HepG2 (cell line): ENCODE measurements at regions not wholly inside any gene's neighbourhood (a gene's known extent, or its start where the extent isn't known, plus 50 kb on each side); places are given as distances from the start of the nearest gene placed in this dataset.

Experiments used
- ATAC-seq: fragments of 200-7000 bp; cut with Tn5 transposase; 3 replicates; pipeline ENCODE4 v1.9.1; 2020; ENCODE audit warnings: mild to moderate bottlenecking, moderate library complexity
- BruUV-seq: library from RNA; stranded (reverse); fragments of 400-500 nt; replicated peaks from 2 replicates; lab custom pipeline; 2021; lab: Mats Ljungman, UMichigan
- CTCF ChIA-PET: fragments of 300-600 bp; formaldehyde crosslinking; extraction: SDS; loops from one replicate; lab custom pipeline; 2021; ENCODE audit warnings: low total read pairs, inconsistent platforms, low intra/inter-chr PET ratio; lab: Yijun Ruan, JAX
- POLR2A ChIA-PET: fragments of 350-600 bp; sonication (Branson Sonifier 250); formaldehyde crosslinking; loops from one replicate; lab custom pipeline; 2020; ENCODE audit warnings: antibody characterized with exemption, inconsistent platforms; lab: Yijun Ruan, JAX
- DNase-seq: peaks from one replicate; pipeline ENCODE4 v3.0.0-alpha.2; 2015; ENCODE audit warnings: low spot score
- FAIRE-seq: peaks from 3 replicates; lab custom pipeline; 2011; peaks lifted over from hg19 to GRCh38; lab: Jason Lieb, UNC
- H2AFZ ChIP-seq: one replicate; pipeline ENCODE4 v1.6.1; 2011; ENCODE audit warnings: low read length, inconsistent platforms
- H3K27ac ChIP-seq: fragments of 300-600 bp; 3 replicates; pipeline ENCODE4 v1.8.0; 2011; ENCODE audit warnings: mixed run types, mild to moderate bottlenecking, mixed read lengths, low read length, inconsistent platforms; ENCODE audit not compliant: insufficient read depth; ENCODE audit errors: extremely low read length
- H3K27me3 ChIP-seq, 2 experiments: fragments of 200-600 bp in 1 of 2; 2 replicates in 1 of 2; 3 replicates in 1 of 2; pipeline versions ENCODE4 v1.6.0 to v1.8.0; 2011; ENCODE audit warnings: low read length in 2 of 2, mild to moderate bottlenecking in 2 of 2, moderate library complexity in 2 of 2, inconsistent platforms in 1 of 2; ENCODE audit not compliant: insufficient read depth in 2 of 2, control insufficient read depth in 1 of 2
- H3K36me3 ChIP-seq, 2 experiments: fragments of 200-600 bp in 1 of 2; replicated peaks in 1 of 2; 2 replicates in 1 of 2; 3 replicates in 1 of 2; pipeline versions ENCODE4 v1.5.1 to v1.8.0; 2011; ENCODE audit warnings: low read length in 2 of 2, inconsistent platforms in 1 of 2; ENCODE audit not compliant: insufficient read depth in 2 of 2, control insufficient read depth in 1 of 2
- H3K4me1 ChIP-seq: 2 replicates; pipeline ENCODE4 v1.5.1; 2012; ENCODE audit warnings: low read length, inconsistent platforms; ENCODE audit not compliant: insufficient read depth
- H3K4me2 ChIP-seq: 2 replicates; pipeline ENCODE4 v1.6.0; 2011; ENCODE audit warnings: low read depth, low read length, inconsistent platforms
- H3K4me3 ChIP-seq, 3 experiments: fragments of 200-600 bp in 1 of 3; sonication (generic), shearing (Covaris generic) in 1 of 3; replicated peaks in 1 of 3; 2 replicates each; pipeline ENCODE4 v1.5.1; 2011 to 2016; ENCODE audit warnings: low read length in 3 of 3, inconsistent platforms in 2 of 3, low read depth in 2 of 3, mild to moderate bottlenecking in 2 of 3, control low read depth in 1 of 3, mixed read lengths in 1 of 3; ENCODE audit not compliant: insufficient read depth in 1 of 3
- H3K79me2 ChIP-seq: one replicate; pipeline ENCODE4 v1.6.1; 2011; ENCODE audit warnings: low read length, inconsistent platforms; ENCODE audit not compliant: insufficient read depth
- H3K9ac ChIP-seq: 2 replicates; pipeline ENCODE4 v1.6.0; 2011; ENCODE audit warnings: mild to moderate bottlenecking, low read depth, low read length, inconsistent platforms; ENCODE audit not compliant: insufficient read depth
- H3K9me3 ChIP-seq: 2 replicates; pipeline ENCODE4 v1.5.1; 2012; ENCODE audit warnings: mild to moderate bottlenecking, low read length
- H4K20me1 ChIP-seq: 2 replicates; pipeline ENCODE4 v1.6.0; 2011; ENCODE audit warnings: inconsistent platforms, mild to moderate bottlenecking, low read length, moderate library complexity; ENCODE audit not compliant: insufficient read depth
- HMG20B ChIP-seq: conservative IDR thresholded peaks from 2 replicates; pipeline ENCODE4 v1.6.1; 2016; ENCODE audit warnings: missing genetic modification reagents, missing compliant biosample characterization
- SRSF9 ChIP-seq: fragments of 200-400 bp; formaldehyde crosslinking; IDR thresholded peaks from 2 replicates; pipeline ENCODE4 v1.6.1; 2018; ENCODE audit warnings: borderline replicate concordance, mild to moderate bottlenecking, low read depth, low read length; ENCODE audit not compliant: insufficient read depth, poor library complexity, severe bottlenecking
- ZFAT ChIP-seq: sonication (generic); formaldehyde crosslinking; conservative IDR thresholded peaks from 2 replicates; pipeline ENCODE4 v1.8.1; 2023; ENCODE audit warnings: missing genetic modification reagents, inconsistent platforms
- ZNF780A ChIP-seq: sonication (generic); formaldehyde crosslinking; IDR thresholded peaks from 2 replicates; pipeline ENCODE4 v1.8.0; 2022; ENCODE audit warnings: mild to moderate bottlenecking, missing genetic modification reagents, moderate library complexity
- ZSCAN20 ChIP-seq: sonication (generic); formaldehyde crosslinking; IDR thresholded peaks from 2 replicates; pipeline ENCODE4 v1.4.0; 2020; ENCODE audit warnings: missing genetic modification reagents, mild to moderate bottlenecking, borderline replicate concordance
- WGBS: methylation state at CpG from one replicate; pipeline ENCODE4 v1.1.6; 2017; ENCODE audit warnings: low lambda C conversion rate; 5-methylcytosine and 5-hydroxymethylcytosine counted together
- in situ Hi-C: cut with HindIII; loops from 2 replicates; pipeline ENCODE4 v1.10.0; 2017; ENCODE audit warnings: low pct_unique_long_range_greater_than_20kb; ENCODE audit not compliant: extremely low pct_ligation_motif_present
- intact Hi-C: fragments of 100-400 bp; cut with micrococcal nuclease; formaldehyde crosslinking; loops from one replicate; pipeline ENCODE4 v1.10.0; 2022; ENCODE audit not compliant: unreplicated experiment
- TF ChIP-seq, protein P1 (sequence below): sonication (generic); formaldehyde crosslinking; IDR thresholded peaks from 2 replicates; pipeline ENCODE4 v1.4.0; 2020; ENCODE audit warnings: missing genetic modification reagents
- TF ChIP-seq, protein P2 (sequence below): fragments of 450-650 bp; IDR thresholded peaks from 2 replicates; pipeline ENCODE4 v1.6.1; 2016

DNA sequence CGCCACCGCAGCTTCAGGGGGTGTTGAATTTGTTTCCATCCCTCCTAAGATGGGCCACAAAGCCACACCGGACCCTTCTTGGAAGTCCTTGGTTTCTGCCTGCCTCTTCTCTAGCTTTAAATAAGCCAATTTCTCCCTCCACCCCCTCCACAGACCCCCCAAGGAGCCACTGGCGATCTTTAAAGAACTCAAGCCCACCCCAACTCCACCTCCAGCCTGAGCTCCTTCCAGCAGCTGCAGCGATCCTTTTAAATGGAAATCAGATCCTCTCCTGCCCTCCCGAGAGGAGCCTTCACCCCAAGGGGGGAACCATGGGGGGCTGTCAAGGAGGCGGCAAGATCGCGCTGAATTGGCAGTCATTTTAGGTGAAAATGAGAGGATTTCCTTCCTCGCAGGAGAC, 133.1 kb downstream of the NCOR2 start (continued):
- TF ChIP-seq, protein P1, sequence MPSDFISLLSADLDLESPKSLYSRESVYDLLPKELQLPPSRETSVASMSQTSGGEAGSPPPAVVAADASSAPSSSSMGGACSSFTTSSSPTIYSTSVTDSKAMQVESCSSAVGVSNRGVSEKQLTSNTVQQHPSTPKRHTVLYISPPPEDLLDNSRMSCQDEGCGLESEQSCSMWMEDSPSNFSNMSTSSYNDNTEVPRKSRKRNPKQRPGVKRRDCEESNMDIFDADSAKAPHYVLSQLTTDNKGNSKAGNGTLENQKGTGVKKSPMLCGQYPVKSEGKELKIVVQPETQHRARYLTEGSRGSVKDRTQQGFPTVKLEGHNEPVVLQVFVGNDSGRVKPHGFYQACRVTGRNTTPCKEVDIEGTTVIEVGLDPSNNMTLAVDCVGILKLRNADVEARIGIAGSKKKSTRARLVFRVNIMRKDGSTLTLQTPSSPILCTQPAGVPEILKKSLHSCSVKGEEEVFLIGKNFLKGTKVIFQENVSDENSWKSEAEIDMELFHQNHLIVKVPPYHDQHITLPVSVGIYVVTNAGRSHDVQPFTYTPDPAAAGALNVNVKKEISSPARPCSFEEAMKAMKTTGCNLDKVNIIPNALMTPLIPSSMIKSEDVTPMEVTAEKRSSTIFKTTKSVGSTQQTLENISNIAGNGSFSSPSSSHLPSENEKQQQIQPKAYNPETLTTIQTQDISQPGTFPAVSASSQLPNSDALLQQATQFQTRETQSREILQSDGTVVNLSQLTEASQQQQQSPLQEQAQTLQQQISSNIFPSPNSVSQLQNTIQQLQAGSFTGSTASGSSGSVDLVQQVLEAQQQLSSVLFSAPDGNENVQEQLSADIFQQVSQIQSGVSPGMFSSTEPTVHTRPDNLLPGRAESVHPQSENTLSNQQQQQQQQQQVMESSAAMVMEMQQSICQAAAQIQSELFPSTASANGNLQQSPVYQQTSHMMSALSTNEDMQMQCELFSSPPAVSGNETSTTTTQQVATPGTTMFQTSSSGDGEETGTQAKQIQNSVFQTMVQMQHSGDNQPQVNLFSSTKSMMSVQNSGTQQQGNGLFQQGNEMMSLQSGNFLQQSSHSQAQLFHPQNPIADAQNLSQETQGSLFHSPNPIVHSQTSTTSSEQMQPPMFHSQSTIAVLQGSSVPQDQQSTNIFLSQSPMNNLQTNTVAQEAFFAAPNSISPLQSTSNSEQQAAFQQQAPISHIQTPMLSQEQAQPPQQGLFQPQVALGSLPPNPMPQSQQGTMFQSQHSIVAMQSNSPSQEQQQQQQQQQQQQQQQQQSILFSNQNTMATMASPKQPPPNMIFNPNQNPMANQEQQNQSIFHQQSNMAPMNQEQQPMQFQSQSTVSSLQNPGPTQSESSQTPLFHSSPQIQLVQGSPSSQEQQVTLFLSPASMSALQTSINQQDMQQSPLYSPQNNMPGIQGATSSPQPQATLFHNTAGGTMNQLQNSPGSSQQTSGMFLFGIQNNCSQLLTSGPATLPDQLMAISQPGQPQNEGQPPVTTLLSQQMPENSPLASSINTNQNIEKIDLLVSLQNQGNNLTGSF (CRISPR knock-in tag): no peak
- no peak for TF ChIP-seq ZNF780A (CRISPR knock-in tag)
- TF ChIP-seq ZSCAN20 (CRISPR knock-in tag): no peak
- no peak for TF ChIP-seq HMG20B (CRISPR knock-in tag)
- TF ChIP-seq, all 625 proteins: peak for 0

DNA sequence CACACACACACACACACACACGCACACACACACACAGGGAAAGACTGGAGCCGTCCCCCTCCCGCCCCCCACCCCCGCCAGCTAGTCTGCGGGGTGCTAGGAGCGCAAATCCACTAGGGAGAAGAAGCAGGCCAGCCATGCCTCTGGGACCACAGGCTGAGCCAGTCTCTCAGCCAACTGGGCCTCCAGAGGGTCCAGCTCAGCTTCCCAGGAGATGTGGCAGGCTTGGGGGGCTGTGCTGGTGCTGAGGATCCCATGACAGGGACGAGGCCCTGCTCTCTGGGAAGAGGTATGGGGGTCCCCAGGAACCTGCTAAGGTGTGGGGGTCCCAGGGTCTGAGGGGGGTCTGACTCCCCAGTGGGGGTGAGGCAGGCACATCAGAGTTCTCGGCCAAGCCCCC, 133.5 kb downstream of the NCOR2 start:
- no peaks in the 10 kb centered on the region for H3K79me2 ChIP-seq
- POLR2A ChIA-PET: no interaction called here
- H3K9me3 ChIP-seq: no peaks in the 10 kb centered on the region
- ATAC-seq (no peak), FAIRE-seq (no peak), DNase-seq (no peak)
- no peaks in the 10 kb centered on the region for H4K20me1 ChIP-seq
- no peak overlapping the region for H3K4me3 ChIP-seq
- TF ChIP-seq ZFAT (no peak), SRSF9 (no peak)
- TF ChIP-seq, protein P2, sequence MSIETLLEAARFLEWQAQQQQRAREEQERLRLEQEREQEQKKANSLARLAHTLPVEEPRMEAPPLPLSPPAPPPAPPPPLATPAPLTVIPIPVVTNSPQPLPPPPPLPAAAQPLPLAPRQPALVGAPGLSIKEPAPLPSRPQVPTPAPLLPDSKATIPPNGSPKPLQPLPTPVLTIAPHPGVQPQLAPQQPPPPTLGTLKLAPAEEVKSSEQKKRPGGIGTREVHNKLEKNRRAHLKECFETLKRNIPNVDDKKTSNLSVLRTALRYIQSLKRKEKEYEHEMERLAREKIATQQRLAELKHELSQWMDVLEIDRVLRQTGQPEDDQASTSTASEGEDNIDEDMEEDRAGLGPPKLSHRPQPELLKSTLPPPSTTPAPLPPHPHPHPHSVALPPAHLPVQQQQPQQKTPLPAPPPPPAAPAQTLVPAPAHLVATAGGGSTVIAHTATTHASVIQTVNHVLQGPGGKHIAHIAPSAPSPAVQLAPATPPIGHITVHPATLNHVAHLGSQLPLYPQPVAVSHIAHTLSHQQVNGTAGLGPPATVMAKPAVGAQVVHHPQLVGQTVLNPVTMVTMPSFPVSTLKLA: no peak
- intact Hi-C loops: no loop called here
- no peak overlapping the region for H2AFZ ChIP-seq
- 75% methylated on average over 4 of the region's 8 CpGs for WGBS
- H3K27me3 ChIP-seq: no peaks in the 10 kb centered on the region; a peak in 1 of 5 replicates
- H3K36me3 ChIP-seq: peaks cover 7 to 14% of the 10 kb centered on the region in 2 experiments; a peak in 3 of 5 replicates
- H3K4me2 ChIP-seq: no peak overlapping the region
- no peaks in the 10 kb centered on the region for H3K4me1 ChIP-seq
- H3K9ac ChIP-seq: no peak overlapping the region
- CTCF ChIA-PET: no interaction called here
- BruUV-seq: no TSS peak
- no peak overlapping the region for H3K27ac ChIP-seq
- in situ Hi-C loops: no loop called here
